H9 (cell line): ENCODE measurements at regions not wholly inside any gene's neighbourhood (a gene's known extent, or its start where the extent isn't known, plus 50 kb on each side); places are given as distances from the start of the nearest gene placed in this dataset.

Source experiments
- DNase-seq: peaks from one replicate; pipeline ENCODE4 v3.0.0-alpha.2; 2017
- H2AFZ ChIP-seq: one replicate; pipeline ENCODE4 v1.6.1; 2013; ENCODE audit warnings: mild to moderate bottlenecking, low read length, control low read depth, moderate library complexity
- H2AK5ac ChIP-seq: 2 replicates; pipeline ENCODE4 v1.6.1; 2013; ENCODE audit warnings: low read length, control low read depth, mixed read lengths; ENCODE audit not compliant: insufficient read length
- H2BK120ac ChIP-seq: one replicate; pipeline ENCODE4 v1.6.1; 2013; ENCODE audit warnings: low read depth, mild to moderate bottlenecking, low read length, control low read depth, inconsistent platforms; ENCODE audit not compliant: poor library complexity, severe bottlenecking
- H2BK12ac ChIP-seq: 2 replicates; pipeline ENCODE4 v1.6.1; 2013; ENCODE audit warnings: low read length, control low read depth, mixed read lengths, low read depth; ENCODE audit not compliant: insufficient read length
- H2BK15ac ChIP-seq: 2 replicates; pipeline ENCODE4 v1.6.1; 2013; ENCODE audit warnings: low read depth, low read length, control low read depth
- H2BK20ac ChIP-seq: one replicate; pipeline ENCODE4 v1.6.1; 2013; ENCODE audit warnings: low read depth, mild to moderate bottlenecking, low read length, control low read depth, inconsistent platforms; ENCODE audit not compliant: poor library complexity, severe bottlenecking
- H2BK5ac ChIP-seq: 2 replicates; pipeline ENCODE4 v1.6.1; 2013; ENCODE audit warnings: low read length, control low read depth, mixed read lengths; ENCODE audit not compliant: insufficient read length
- H3K14ac ChIP-seq: 2 replicates; pipeline ENCODE4 v1.6.1; 2013; ENCODE audit warnings: low read length, control low read depth; ENCODE audit not compliant: insufficient read depth
- H3K18ac ChIP-seq: 2 replicates; pipeline ENCODE4 v1.6.1; 2013; ENCODE audit warnings: low read depth, mild to moderate bottlenecking, mixed read lengths, low read length, control low read depth; ENCODE audit not compliant: insufficient read length
- H3K23ac ChIP-seq: 2 replicates; pipeline ENCODE4 v1.6.1; 2013; ENCODE audit warnings: low read length, control low read depth, mixed read lengths, low read depth; ENCODE audit not compliant: insufficient read length
- H3K23me2 ChIP-seq: 2 replicates; pipeline ENCODE4 v1.6.1; 2013; ENCODE audit warnings: low read depth, mild to moderate bottlenecking, mixed read lengths, low read length, control low read depth; ENCODE audit not compliant: insufficient read length, poor library complexity, severe bottlenecking
- H3K27ac ChIP-seq: 2 replicates; pipeline ENCODE4 v1.5.1; 2013; ENCODE audit warnings: low read length, control low read depth, mixed read lengths, low read depth; ENCODE audit not compliant: insufficient read length
- H3K27me3 ChIP-seq: 2 replicates; pipeline ENCODE4 v1.6.1; 2013; ENCODE audit warnings: low read length, control low read depth, inconsistent platforms; ENCODE audit not compliant: insufficient read depth
- H3K4ac ChIP-seq: 2 replicates; pipeline ENCODE4 v1.6.1; 2013; ENCODE audit warnings: low read depth, mild to moderate bottlenecking, control low read depth, inconsistent platforms, low read length, moderate library complexity
- H3K4me1 ChIP-seq: 2 replicates; pipeline ENCODE4 v1.6.1; 2013; ENCODE audit warnings: low read length, control low read depth, inconsistent platforms; ENCODE audit not compliant: insufficient read depth
- H3K4me2 ChIP-seq: 2 replicates; pipeline ENCODE4 v1.6.1; 2013; ENCODE audit warnings: low read length, control low read depth, mixed read lengths; ENCODE audit not compliant: insufficient read length, insufficient read depth
- H3K56ac ChIP-seq: 2 replicates; pipeline ENCODE4 v1.6.1; 2013; ENCODE audit warnings: low read depth, mild to moderate bottlenecking, mixed read lengths, low read length, control low read depth; ENCODE audit not compliant: insufficient read length
- H3K79me1 ChIP-seq: 2 replicates; pipeline ENCODE4 v1.6.1; 2013; ENCODE audit warnings: low read depth, mild to moderate bottlenecking, moderate library complexity, low read length, control low read depth, inconsistent platforms; ENCODE audit not compliant: insufficient read depth, poor library complexity, severe bottlenecking
- H3K79me2 ChIP-seq: 2 replicates; pipeline ENCODE4 v1.6.1; 2013; ENCODE audit warnings: low read length, control low read depth, inconsistent platforms; ENCODE audit not compliant: insufficient read depth
- H3K9ac ChIP-seq: 2 replicates; pipeline ENCODE4 v1.6.1; 2013; ENCODE audit warnings: low read length, control low read depth, mixed read lengths; ENCODE audit not compliant: insufficient read length; ENCODE audit errors: extremely low read depth
- H3K9me3 ChIP-seq: one replicate; pipeline ENCODE4 v1.6.1; 2013; ENCODE audit warnings: low read depth, low read length, inconsistent platforms; ENCODE audit not compliant: control insufficient read depth
- H3T11ph ChIP-seq: one replicate; pipeline ENCODE4 v1.6.1; 2013; ENCODE audit warnings: mild to moderate bottlenecking, low read length, control low read depth, inconsistent platforms
- H4K20me1 ChIP-seq: one replicate; pipeline ENCODE4 v1.6.1; 2013; ENCODE audit not compliant: control insufficient read depth, insufficient read length, insufficient read depth
- H4K5ac ChIP-seq: 2 replicates; pipeline ENCODE4 v1.6.1; 2013; ENCODE audit warnings: low read depth, mild to moderate bottlenecking, mixed read lengths, low read length, control low read depth; ENCODE audit not compliant: insufficient read length
- H4K8ac ChIP-seq: replicated peaks from 2 replicates; pipeline ENCODE4 v1.6.1; 2013; ENCODE audit warnings: low read length, control low read depth, mixed read lengths, low read depth; ENCODE audit not compliant: insufficient read length
- H4K91ac ChIP-seq: 2 replicates; pipeline ENCODE4 v1.6.1; 2013; ENCODE audit warnings: low read depth, mild to moderate bottlenecking, moderate library complexity, mixed read lengths, low read length, control low read depth; ENCODE audit not compliant: insufficient read length
- H3K27ac Mint-ChIP-seq, 3 experiments: 2 replicates in 2 of 3; 3 replicates in 1 of 3; pipeline ENCODE4 v1.8.0; 2020 to 2021; ENCODE audit warnings: mixed read lengths in 3 of 3, mild to moderate bottlenecking in 1 of 3, moderate library complexity in 1 of 3
- H3K27me3 Mint-ChIP-seq: 2 replicates; pipeline ENCODE4 v1.8.0; 2021; ENCODE audit warnings: low read depth, mild to moderate bottlenecking, moderate library complexity, mixed read lengths
- H3K36me3 Mint-ChIP-seq, 3 experiments: 2 replicates in 2 of 3; 3 replicates in 1 of 3; pipeline ENCODE4 v1.8.0; 2020 to 2021; ENCODE audit warnings: low read depth in 3 of 3, mixed read lengths in 3 of 3; ENCODE audit not compliant: insufficient read depth in 1 of 3
- H3K4me1 Mint-ChIP-seq, 2 experiments: 2 replicates each; pipeline ENCODE4 v1.8.0; 2020; ENCODE audit warnings: mixed read lengths in 2 of 2
- H3K4me3 Mint-ChIP-seq, 2 experiments: 2 replicates in 1 of 2; 3 replicates in 1 of 2; pipeline ENCODE4 v1.8.0; 2020 to 2021; ENCODE audit warnings: mild to moderate bottlenecking in 2 of 2, mixed read lengths in 2 of 2, moderate library complexity in 1 of 2
- H3K9me3 Mint-ChIP-seq, 2 experiments: 2 replicates in 1 of 2; 3 replicates in 1 of 2; pipeline ENCODE4 v1.8.0; 2020; ENCODE audit warnings: mild to moderate bottlenecking in 2 of 2, mixed read lengths in 2 of 2, moderate library complexity in 1 of 2
- CTCF ChIP-seq: fragments of 200-600 bp; sonication (generic); conservative IDR thresholded peaks from 3 replicates; pipeline ENCODE4 v1.8.0; 2021; ENCODE audit warnings: antibody characterized with exemption, mild to moderate bottlenecking
- WGBS: extraction: QIAGEN DNeasy Blood & Tissue Kit; methylation state at CpG from one replicate; pipeline ENCODE4 v1.1.7; 2013; ENCODE audit warnings: missing lambda C conversion rate, low lambda C conversion rate, mixed read lengths; ENCODE audit not compliant: insufficient read length; ENCODE audit errors: extremely low coverage; 5-methylcytosine and 5-hydroxymethylcytosine counted together

DNA sequence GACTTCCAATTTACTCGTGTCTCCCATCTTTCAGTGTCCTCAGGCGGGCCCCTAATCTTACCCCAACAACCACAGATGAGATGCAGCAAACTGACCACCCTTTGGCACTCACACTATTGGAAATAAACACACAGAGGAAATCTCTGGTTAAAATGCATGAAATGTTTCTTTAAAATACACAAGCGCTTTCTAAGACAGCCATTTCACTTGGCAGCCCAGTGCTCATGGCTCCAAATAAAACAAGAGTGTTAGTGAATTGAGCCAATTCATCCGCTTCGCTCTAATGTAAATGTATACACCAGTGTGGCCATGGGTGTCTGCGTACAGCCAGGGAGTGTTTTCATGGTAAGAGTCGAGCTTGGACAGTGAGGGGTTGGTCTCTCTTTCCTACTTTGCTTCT is 282.9 kb downstream of the CLIC5 start:
- H3K79me1 ChIP-seq, result no peaks in the 10 kb centered on the region

More for the DNA sequence above, 282.9 kb downstream of the CLIC5 start:
- Histone ChIP-seq H3K56ac (no peak overlapping the region), H2BK20ac (no peak overlapping the region), H3K23me2 (no peaks in the 10 kb centered on the region), H2BK15ac (no peak overlapping the region), H2AFZ (no peak overlapping the region), H3K4me2 (no peak overlapping the region), H3K9ac (no peak overlapping the region), H4K8ac (no peak overlapping the region), H3K9me3 (no peaks in the 10 kb centered on the region), H2BK5ac (no peak overlapping the region), H3K23ac (no peak overlapping the region), H2BK12ac (no peak overlapping the region), H3K18ac (no peak overlapping the region), H3K14ac (no peak overlapping the region), H4K5ac (no peak overlapping the region), H3K4me1 (no peaks in the 10 kb centered on the region), H2BK120ac (no peak overlapping the region), H4K20me1 (no peaks in the 10 kb centered on the region), H3T11ph (no peak overlapping the region), H4K91ac (no peak overlapping the region), H3K4ac (no peak overlapping the region), H3K27me3 (no peaks in the 10 kb centered on the region), H3K27ac (no peak overlapping the region), H2AK5ac (no peak overlapping the region), H3K79me2 (no peaks in the 10 kb centered on the region)
- no peak overlapping the region for H3K4me3 Mint-ChIP-seq
- WGBS, result no CpG with 5 or more reads among the region's 7 CpGs
- no peak overlapping the region for H3K27ac Mint-ChIP-seq
- no peaks in the 10 kb centered on the region for H3K9me3 Mint-ChIP-seq
- no peak for DNase-seq
- TF ChIP-seq CTCF, result no peak
- no peaks in the 10 kb centered on the region; a peak in 1 of 7 replicates for H3K36me3 Mint-ChIP-seq
- no peaks in the 10 kb centered on the region for H3K27me3 Mint-ChIP-seq
- 0 out of 4 replicates have a peak, but pooled peaks cover 0 to 3% of the 10 kb centered on the region in 2 experiments for H3K4me1 Mint-ChIP-seq
